ENCODE measurements at regions not wholly inside any gene's neighbourhood (a gene's known extent, or its start where the extent isn't known, plus 50 kb on each side); places are given as distances from the start of the nearest gene placed in this dataset.

DNA sequence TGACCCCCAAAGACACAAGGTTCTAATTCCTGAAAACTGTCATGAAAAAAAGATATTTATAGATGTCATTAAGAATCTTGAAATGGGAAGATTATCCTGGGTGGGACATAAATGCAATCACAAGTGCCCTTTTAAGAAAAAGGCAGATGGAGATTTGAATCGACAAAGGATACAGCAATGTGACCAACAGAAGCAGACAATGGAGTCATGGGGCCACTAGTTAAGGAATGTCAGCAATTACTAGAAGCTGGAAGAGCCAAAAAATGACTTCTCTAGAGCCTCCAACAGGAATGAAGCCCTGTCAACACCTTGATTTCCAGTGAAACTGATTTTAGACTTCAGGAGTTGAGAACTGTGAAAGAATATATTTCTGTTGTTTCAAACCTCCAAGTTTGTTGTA, 448.5 kb downstream of the MEI4 start:
- TF ChIP-seq ESRRB (CRISPR knock-in tag; IDR thresholded peaks at IDR 0.05; ENCODE audit: borderline replicate concordance) (no peak), ZNF644 (tag; IDR thresholded peaks at IDR 0.05; ENCODE audit: low read depth) (no peak)

All from K562 (cell line).